Activated CD8-positive, alpha-beta memory T cell treated with anti-CD3 and anti-CD28 coated beads, Interleukin-2, amount 50 U/mL, for 24 hours (primary cell): ENCODE measurements at regions not wholly inside any gene's neighbourhood (a gene's known extent, or its start where the extent isn't known, plus 50 kb on each side); places are given as distances from the start of the nearest gene placed in this dataset.

Experiments
- DNase-seq: peaks from one replicate; pipeline ENCODE4 v3.0.0-alpha.2; 2020; ENCODE audit errors: extremely low read depth

DNA sequence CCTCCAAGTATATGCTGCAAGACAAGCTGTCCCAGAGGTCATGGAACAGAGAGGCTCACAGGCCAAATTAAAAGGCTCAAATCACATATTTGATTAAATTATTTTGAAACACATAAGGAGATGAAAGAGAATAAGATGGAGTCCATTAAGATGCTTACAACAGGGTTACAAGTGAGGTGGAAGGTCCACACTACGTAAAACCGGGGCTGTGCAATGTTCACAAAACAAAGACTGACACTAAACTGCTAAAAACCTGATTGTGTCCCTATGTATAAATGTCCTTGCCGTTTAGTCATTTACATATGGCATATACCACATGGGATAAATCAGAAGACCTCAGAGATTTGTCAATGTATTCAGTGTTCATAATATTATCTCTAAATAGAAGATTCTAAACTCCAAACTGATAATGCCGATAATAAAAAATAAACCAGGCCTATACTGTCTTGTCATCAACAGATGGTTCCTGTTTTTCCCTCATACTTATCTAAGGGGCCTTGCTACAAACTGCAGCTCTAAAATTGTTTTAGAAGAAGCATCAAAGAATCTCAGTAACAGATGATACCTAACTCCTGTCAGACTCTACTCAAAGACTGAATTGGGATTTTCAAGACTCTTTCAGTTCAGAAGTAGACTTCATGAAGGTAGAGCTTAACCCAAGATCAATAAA lies 51.8 kb upstream of the RIPOR2 start:
- no peak for DNase-seq

DNA sequence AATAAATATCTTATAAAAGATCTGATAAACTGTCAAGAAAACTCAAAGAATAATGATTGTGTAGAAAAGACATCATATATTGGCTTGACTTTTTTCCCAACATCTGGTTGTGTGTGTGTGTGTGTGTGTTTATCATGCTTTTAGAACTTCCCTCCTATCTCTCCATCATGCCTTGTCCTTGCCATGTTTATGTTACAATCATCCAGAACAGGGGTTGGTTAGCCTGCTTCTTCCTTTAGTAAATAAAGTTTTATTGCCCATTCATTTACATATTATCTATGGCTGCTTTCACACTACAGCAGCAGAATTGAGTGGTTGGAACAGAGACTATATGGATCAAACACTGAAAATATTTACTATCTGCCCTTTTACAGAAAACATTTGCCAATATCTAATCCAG lies 52.8 kb upstream of the RIPOR2 start:
- DNase-seq = no peak

DNA sequence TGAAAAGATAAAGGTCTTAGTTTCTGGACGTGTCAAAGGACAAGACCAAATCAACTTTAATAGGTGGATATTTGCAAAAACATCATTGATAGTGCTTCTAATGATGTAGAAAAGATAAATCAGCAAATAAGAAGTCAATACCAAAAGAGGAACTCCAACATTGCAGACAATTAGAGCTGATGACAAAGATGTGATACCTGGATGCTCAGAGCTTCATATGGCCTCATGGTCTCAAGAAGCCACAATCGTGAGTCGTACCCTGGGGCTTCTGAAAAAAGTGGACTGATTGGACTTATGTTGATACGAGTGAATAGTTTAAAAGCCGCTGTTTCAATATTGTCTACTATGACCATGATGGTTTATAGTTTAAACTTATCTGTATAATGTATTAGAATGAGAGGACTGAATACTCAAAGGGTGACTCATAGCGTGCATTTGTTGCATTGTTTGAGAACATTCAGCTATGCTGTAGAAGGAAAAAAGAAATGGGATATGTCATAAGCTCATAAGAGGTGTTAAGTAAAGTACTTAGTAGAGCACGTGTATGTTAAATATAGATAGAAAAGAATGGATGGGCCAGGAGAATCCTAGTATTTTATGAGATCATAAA lies 54.6 kb upstream of the RIPOR2 start:
- no peak for DNase-seq

DNA sequence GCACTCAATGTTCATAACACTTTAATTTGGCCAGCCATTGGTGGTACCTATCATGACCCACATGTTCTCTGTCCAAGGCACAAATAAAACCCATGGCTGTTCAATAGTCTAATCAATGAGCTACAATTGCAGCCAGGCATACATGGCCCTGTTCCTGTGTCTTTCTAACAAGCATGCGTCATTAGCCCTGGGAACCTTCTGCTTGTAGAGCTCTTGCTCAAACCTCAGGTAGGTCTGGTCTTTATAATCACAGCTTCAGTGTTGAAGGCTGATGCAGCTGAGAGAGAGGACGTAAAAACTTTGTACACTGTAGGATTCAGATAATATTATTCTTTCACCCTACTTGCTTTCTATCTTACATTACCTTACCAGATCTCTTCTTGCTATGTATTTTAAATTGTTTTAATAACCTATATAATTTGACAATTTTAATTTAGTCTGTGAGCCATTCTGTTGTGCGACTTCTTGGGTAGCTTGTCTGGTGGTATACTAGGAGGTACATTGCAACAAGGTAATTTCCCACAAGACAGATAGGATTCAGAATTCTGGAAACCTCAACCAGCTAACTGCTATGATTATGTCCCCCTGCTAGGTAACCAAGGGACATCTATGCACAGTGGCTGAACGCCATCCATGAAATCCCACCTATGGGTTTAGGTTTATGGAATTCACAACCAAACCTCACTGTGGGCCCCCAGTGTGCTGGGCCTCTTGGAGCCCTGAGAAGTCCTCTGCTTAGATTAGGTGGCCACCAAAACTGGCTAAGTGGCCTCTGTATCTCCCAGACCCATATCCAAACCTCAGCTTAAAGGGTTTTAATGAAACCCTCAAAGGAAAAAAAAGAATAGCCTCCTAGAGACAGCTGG lies 55.4 kb upstream of the RIPOR2 start:
- DNase-seq = no peak

DNA sequence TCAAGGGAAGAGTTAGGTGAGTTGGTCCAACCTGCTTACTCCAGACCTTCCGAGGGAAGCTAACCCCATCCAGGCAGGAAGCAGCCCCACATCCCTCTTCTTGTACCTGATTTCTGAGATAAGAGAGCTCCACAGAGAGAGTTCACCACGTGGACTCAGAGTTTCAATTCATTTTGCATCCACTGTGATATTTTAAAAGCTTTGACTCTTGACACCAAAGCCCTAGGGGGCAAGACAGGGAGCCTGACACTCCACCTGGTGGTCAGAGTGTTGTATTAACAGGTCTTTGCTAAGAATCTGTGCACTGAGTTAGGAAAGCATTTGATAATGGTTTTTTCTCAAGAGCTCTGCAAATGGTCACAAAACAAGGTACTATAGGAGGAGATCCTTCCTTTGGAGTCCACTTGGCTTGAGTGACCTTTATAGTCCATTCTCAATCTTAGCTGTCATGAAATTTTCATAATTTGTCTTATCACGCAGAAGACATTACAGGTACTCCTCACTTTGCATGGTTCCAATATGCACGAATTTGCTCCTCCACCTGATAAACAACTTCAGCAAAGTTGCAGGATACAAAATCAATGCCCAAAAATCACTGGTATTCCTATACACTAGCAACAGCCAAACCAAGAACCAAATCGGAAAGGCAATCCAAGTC lies 56.2 kb upstream of the RIPOR2 start:
- no peak for DNase-seq

DNA sequence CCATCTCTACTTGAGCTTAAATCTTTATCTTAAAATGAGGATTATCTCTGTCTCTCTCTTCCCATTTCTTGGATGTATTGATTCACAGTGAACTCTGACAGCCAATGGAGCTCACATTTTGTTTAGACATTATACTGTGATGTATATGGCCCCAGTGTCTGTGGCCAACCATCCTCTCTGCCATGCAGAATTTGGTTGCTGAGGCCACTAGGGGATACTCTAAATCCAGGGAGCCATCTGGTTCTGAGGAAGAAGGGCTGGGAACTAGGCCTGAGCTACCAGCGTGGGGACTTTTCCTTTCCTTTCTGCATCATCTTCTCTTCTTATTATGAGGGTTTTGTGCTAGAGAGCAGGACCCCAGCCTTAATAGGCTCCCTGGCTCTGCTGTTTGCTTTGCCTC lies 59.1 kb upstream of the RIPOR2 start:
- no peak for DNase-seq

DNA sequence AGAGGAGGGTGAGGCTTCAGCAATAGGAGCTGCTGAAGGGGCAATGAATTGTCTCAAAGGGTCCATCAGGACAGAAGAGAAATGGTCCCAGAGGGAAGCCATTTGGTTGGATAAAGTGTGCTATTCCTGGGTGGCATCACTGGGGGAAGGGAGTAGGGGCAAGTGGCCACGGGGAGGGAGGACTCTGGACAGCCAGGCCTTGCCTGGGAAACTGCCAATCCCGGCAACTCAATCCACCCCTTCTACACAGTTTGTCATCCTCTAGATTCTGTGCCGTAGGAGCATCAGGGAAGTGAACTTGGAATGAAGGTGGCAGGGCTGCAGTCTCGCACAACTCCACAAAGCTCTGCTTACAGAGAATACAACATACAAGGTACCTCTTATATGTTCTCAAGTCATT lies 59.5 kb upstream of the RIPOR2 start:
- DNase-seq = no peak

DNA sequence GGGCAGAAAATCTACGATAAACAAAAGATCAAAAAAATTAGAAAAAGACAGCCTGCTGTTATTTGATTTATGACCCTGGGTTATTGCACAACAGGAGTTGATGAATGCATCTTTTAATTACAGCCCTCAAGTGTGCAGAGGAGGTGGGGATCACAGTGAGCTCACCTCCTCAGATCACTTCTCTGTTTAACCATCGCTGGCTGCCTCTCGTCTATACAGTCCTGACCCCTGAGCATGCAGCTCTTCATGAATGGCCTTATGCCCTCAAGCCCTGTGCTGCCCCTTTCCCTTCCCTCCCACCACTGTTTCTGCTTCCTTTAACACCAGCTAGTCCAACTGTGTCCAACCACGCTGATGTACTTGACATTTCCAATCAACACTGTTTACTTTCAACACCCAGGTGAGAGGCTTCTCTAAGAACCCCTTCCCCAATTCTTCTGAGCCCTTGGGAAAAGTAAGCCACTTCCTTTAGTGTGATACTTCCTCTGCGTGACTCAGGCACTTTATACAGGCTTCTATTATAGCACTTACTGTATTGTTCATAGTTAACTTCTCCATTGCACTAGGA lies 60.6 kb upstream of the RIPOR2 start:
- DNase-seq = no peak

DNA sequence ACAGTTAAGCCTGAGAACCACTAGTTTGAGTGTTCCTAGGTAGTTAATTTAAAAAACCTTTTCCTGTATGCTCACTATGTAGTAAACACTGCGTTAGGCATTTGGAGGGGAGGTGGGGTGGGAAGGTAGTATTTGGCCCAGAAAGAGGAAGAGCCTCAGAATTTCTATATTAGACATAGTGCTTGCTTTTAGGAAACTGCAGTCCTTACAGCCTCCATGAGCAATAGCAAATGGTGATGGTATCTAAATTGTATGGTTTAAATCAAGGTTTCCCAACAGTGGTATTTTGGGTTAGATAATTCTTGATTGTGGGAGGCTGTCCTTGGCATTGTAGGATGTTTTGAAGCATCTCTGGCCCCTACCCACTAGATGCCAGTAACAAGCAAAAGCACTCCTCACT lies 61.5 kb upstream of the RIPOR2 start:
- DNase-seq = no peak

DNA sequence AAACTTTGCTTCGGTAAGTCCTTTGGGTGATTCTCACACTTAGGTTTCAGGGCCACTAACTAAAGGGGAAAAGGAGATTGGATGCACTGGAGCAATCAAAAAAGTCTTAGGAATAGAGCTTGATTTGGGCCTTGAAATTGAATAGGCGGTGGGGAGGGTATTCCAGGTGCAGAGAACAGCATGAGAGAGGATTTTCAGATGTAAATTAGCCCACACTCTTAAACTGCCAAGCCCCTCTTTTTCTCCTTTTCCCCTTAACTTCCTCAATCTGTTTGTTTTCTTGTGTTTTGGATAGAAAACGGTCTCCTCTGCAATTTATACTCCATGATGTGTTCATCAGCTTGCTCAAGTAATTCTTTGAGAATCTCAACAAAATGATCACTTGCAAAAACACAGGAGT lies 62.1 kb upstream of the RIPOR2 start:
- no peak for DNase-seq

DNA sequence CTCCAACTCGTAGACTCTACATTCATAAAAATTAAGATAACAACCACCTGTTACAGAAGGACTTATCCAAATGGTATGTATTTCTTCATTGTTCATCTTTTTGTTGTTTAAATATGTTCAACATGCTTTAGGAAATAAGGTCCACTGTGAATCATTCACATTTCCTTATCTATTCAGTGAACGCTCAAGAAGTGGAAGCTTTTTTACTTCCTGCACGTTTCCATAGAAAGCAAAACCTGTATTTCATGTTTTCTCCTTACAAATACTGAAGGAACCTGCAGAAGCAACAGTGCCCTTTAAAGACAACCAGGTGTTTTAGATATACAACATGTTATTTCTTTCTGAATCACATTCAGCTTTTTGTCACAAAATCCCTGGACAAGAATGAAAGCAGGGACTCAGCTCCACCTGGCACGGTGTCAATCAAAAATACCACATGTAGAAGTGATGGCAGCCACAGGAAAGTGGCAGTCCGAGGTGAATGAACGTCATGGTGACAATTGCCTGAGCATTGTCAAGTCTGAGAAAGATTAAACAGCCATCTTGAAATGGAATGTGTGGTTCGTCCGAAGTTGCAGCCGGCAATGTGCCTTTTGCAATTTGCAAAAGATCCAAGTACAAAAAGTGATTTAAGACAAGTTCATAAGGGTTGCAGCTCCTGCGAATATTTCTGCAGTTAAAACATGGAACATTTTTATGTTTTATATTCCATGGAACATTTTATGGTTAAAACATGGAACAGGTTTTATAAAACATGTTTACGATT lies 66.7 kb upstream of the RIPOR2 start:
- DNase-seq = no peak

DNA sequence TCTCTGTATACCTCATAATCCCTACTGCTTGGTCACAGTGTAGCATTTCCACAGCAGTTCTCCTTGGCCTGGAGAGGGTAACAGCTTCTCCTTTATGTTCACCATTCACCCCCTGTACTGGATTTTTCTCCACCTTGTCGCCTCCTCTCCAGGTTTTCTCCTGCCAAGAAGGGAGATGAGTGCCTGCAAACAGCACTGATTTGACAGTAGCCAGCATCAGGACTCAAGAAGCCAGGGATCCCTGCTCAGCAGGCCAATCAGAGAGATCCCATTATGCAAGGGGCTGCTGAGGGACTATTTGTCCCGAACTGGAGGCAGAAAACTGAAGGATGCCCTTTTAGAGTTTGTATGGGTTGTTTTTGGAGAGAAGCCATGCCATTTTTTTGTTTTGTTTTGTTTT lies 68.6 kb upstream of the RIPOR2 start:
- DNase-seq = no peak

DNA sequence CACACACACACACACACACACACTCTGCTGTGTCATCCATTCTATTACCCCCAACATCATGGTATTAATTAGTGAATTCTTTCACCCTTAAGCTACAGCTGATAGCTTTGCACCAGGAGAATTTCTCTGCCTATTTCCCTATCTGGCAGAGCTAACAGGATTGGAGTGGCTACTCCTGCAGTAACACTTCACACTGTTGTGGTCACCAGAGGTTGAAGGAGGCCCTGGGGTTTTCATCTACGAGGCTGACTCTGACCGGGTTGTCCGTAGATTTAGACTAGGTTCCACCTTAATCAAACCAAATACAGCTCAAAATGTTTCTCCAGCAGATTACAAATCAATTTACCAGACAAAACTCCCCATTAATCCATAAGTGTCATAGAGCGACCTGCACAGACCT lies 69.2 kb upstream of the RIPOR2 start:
- no peak for DNase-seq

DNA sequence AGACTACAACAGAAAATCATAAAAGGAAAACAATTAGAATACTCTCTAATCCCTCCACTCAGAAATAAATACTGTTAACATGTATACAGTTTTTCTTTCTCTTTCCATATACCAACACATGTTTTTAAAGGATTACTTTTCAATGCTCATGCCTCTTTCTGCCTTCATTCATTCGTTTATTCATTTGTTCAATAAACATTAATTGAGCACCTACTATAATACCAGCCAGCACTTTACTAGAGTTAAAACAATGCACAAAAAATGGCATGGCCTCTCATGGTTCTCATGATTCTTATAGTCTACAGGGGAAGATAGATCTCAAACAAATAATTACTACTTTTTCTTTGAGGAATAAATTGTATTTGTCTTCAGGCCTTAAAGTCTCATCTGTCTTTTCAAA lies 70.3 kb upstream of the RIPOR2 start:
- DNase-seq = no peak

DNA sequence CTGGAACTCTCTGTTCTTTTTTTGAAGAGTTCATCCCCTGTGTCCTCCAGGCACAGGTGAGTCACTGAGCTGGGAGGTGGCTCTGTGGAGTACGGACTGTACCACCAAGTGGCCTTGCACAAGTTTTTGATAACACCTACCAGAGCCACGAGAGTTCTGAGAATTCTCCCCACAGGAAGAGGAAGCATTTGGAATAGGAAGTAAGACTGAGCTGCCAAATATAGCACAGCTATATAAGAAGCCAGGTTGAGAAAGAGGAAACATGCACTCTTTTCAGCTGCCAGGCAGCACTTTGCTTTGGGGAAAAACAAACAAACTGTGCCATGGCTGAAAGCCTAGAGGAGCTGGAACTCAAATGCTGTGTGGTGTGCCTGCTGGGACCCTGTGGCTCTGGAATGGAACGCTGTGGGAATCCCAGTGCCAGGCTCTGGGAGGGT lies 70.8 kb upstream of the RIPOR2 start:
- peak; percentile 14 for DNase-seq

DNA sequence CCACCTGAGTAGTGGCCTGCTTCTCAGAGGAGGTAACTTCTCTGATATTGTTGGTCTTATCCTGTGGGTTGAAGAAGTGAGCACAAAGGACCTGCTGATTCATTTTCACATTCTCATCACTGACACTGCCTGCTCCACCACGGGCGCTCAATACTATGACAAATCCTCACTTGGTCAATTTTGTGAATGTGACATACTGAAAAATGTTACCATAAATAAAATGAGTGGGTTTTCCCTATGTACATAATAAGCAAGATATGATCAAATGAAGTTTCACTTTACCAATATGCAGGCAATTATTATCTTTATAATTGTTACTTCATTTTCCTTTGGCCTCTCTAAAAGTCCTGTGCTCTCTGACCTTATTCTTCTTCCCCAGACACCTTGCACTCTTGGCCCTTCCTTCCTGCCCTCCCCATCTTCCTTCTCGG lies 71.5 kb upstream of the RIPOR2 start:
- DNase-seq = no peak

DNA sequence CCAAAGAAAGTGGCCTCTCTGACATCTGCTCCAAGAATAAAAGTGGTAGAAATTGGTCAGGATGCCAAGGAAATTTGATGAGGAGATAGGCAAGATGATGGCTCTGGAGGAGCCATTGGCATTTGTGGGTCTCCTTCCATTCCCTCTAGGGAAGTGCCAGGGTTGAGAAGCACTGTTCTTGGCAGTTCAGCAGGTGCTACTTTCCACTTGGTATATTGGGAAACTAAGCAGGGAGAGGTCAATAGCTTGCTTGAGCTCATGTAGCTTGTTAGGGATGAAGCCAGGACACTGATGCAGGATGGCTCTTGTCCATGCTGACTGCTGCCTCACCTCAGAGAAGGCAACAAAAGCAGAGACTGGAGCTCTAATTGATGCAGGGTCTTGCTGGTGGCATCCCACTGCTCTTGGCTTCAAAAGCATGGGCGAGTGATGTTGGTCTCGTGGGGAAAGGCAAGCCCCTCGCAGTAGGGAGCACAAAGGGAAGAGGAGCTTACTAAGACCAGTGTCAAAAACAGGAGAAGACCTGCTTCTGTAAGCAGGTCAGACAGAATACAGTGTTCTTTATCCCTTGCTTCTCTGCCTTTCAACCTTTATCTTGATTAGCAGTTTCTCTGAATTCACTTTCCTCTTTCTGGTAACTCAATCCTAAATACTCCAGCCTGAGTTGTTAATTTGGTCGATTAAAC lies 73.1 kb upstream of the RIPOR2 start:
- DNase-seq = no peak

DNA sequence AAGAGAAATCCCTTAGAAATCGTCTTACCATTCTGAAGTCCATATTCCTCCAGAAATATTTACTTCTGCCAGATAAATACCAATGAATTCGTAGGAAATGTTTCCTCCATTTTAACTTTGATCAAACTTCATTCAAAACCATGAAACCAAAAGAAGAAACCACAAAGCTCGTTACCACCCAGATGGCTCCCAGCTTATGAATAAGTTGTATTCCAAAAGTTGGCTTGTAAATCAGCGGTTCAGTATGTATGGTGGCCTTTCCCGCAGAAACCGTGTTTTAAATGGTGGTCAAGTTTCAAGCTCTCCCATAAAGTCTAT lies 73.6 kb upstream of the RIPOR2 start:
- DNase-seq = no peak

DNA sequence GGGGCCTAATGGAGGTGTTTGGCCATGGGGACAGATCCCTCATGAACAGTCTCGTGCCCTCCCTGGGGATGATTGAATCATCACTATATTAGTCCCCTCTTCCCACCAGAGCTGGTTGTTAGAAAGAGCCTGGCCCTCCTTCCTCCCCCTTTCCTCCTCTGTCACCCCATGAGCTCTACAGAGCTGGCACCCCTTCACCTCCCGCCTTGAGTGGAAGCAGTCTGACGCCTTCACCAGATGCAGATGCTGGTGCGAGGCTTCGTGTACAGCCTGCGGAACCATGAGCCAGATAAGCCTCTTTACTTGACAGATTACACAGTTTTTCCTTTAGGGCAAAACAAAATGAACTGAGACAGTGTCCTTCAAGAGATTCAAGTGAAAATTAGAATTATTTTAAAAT lies 74.4 kb upstream of the RIPOR2 start:
- no peak for DNase-seq

DNA sequence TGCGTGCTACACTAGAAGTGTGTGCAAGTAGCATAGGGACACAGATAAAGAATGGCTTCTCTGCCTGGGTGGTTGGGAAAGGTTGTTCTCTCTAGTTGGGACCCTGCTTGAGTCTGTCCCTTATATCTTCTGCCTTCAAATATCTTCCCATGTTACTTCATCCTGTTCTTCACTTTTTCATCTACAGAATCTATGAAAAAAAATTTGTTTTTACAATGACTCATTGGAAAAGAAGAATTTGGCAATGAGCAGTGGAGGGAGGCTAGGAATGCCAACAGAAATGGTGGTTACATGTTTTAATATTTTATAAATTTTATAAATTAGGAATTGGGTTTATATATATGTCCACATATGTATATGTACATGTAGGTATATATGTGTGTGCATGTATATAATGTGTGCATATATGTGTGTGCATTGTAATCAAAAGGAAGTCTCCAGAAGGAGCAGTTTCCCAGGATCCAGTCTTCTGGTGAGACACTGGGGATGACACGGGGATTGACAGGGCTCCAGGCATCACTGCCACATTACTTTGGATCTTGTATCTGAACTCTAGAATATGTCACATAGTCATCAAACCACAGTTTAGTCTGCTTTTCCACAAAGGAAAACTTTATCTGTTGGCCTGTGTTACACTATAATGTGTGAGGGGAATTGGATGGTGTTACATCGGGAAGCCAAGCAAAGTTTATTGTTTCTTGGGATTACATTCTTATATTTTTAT lies 75.3 kb upstream of the RIPOR2 start:
- DNase-seq = no peak
